GM21576 (cell line): ENCODE measurements at regions not wholly inside any gene's neighbourhood (a gene's known extent, or its start where the extent isn't known, plus 50 kb on each side); places are given as distances from the start of the nearest gene placed in this dataset.

Source experiments
- ATAC-seq: cut with Tn5 transposase; IDR thresholded peaks from one replicate; pipeline ENCODE4 v1.9.1; 2021; ENCODE audit warnings: mild to moderate bottlenecking, moderate library complexity; ENCODE audit not compliant: unreplicated experiment

GRCh38 chr15:95512906-95513305, 817.6 kb upstream of the NR2F2 start:
- ATAC-seq: no peak

GRCh38 chr15:95519887-95520286, 810.6 kb upstream of the NR2F2 start:
- no peak for ATAC-seq

GRCh38 chr15:95520511-95520910, 810.0 kb upstream of the NR2F2 start:
- no peak for ATAC-seq

- ATAC-seq: no peak
Measured at GRCh38 chr15:95520922-95521321, 809.6 kb upstream of the NR2F2 start.

GRCh38 chr15:95522533-95522932, 808.0 kb upstream of the NR2F2 start:
- ATAC-seq: no peak

- no peak for ATAC-seq
Measured at GRCh38 chr15:95528920-95529319, 801.6 kb upstream of the NR2F2 start.

- ATAC-seq: no peak
Measured at GRCh38 chr15:95536638-95537037, 793.9 kb upstream of the NR2F2 start.

- ATAC-seq: no peak
Measured at GRCh38 chr15:95538693-95539092, 791.8 kb upstream of the NR2F2 start.

GRCh38 chr15:95541301-95541700, 789.2 kb upstream of the NR2F2 start:
- no peak for ATAC-seq

- ATAC-seq: no peak
Measured at GRCh38 chr15:95549168-95549738, 781.2 kb upstream of the NR2F2 start.

- no peak for ATAC-seq
Measured at GRCh38 chr15:95550702-95551101, 779.8 kb upstream of the NR2F2 start.

GRCh38 chr15:95556225-95556624, 774.3 kb upstream of the NR2F2 start:
- ATAC-seq: no peak

GRCh38 chr15:95556866-95557225, 773.7 kb upstream of the NR2F2 start:
- ATAC-seq: no peak

GRCh38 chr15:95557226-95558046, 773.1 kb upstream of the NR2F2 start:
- no peak for ATAC-seq

- ATAC-seq: no peak
Measured at GRCh38 chr15:95558131-95558530, 772.4 kb upstream of the NR2F2 start.

- ATAC-seq: no peak
Measured at GRCh38 chr15:95558916-95559315, 771.6 kb upstream of the NR2F2 start.

GRCh38 chr15:95559875-95560394, 770.6 kb upstream of the NR2F2 start:
- ATAC-seq: no peak

- no peak for ATAC-seq
Measured at GRCh38 chr15:95561463-95561862, 769.0 kb upstream of the NR2F2 start.

- ATAC-seq: no peak
Measured at GRCh38 chr15:95563634-95564033, 766.9 kb upstream of the NR2F2 start.

GRCh38 chr15:95565016-95565600, 765.4 kb upstream of the NR2F2 start:
- no peak for ATAC-seq

- ATAC-seq: no peak
Measured at GRCh38 chr15:95565690-95566089, 764.8 kb upstream of the NR2F2 start.

- ATAC-seq: no peak
Measured at GRCh38 chr15:95567686-95568085, 762.8 kb upstream of the NR2F2 start.
